HG02852 (cell line): ENCODE measurements at regions not wholly inside any gene's neighbourhood (a gene's known extent, or its start where the extent isn't known, plus 50 kb on each side); places are given as distances from the start of the nearest gene placed in this dataset.
"Not testable (repeated sequence)": the region's sequence is repeated elsewhere in the genome, so short reads cannot be mapped to it uniquely, and the experiment has no call there.

ENCODE experiments used
- ATAC-seq: cut with Tn5 transposase; IDR thresholded peaks from one replicate; pipeline ENCODE4 v1.9.1; 2021; ENCODE audit warnings: mild to moderate bottlenecking, moderate library complexity; ENCODE audit not compliant: unreplicated experiment

DNA sequence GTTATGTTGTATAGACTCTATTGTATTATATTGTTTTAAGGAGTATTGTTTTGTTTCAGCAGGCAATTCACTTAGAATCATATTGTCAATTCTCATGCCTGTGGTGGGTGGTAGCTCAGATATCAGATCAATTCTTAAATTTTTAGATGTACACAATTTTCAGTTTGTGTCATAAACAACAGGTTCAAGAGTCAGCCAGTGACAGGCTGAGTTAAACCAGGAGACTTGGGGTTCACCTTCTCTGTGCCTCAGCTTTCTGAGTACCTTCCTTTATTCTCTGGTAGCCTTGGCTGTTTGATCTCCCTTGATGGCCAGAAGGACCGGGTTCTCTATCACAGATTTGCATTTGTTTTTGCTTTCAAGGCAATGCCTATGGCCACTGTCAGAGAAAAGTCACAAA is 199.9 kb upstream of the KCNMB2 start:
- ATAC-seq = no peak

- ATAC-seq = no peak
Observed at GRCh38 chr3:178340506-178340905, 195.7 kb upstream of the KCNMB2 start.

DNA sequence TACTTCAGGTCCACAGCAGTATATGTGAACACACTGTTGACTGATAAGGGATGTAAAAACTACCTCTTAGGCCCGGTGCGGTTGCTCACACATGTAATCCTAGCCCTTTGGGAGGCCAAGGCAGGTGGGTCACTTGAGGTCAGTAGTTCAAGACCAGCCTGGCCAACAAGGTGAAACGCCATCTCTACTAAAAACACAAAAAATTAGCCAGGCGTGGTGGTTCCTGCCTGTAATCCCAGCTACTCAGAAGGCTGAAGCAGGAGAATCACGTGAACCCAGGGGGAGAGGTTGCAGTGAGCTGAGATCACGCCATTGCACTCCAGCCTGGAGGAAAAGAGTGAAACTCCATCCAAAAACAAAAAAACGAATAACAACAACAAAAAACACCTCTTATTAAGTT is 194.6 kb upstream of the KCNMB2 start:
- no peak for ATAC-seq

DNA sequence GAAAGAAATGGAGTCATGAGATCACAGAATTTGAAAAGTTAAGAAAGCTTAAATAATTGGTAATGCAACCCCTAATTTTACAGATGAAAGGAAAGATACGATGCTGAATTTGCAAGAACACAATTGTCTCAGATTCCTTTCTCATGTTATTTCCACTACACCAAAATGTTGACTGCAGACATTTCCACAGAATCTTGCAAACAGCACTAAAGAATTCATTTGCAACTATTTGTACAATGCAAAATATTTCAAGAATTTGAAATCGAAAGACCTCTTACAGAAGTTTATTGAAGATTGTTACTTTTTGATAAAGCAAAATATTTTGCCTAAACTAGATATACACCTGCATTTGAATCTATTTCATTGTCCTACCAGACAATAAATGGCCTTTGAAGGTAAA is 194.1 kb upstream of the KCNMB2 start:
- ATAC-seq = no peak

GRCh38 chr3:178343433-178344038 is 192.7 kb upstream of the KCNMB2 start:
- ATAC-seq = no peak

DNA sequence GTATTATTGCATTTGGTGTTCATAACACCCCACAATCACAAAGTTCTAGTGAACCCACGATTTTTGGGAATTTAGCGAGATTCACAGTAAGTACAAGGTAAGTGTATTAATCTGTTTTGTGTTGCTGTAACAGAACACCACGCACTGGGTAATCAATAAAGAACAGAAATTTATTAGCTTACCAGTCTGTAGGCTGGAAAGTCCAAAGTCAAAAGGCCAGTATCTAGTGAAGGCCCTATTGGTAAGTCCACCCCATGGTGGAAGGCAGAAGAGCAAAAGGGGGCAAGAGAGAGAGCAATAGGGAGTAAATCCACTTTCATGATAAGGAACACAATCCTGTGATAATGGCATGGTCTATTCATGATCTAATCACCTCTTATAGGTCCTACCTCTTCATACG is 190.3 kb upstream of the KCNMB2 start:
- no peak for ATAC-seq

DNA sequence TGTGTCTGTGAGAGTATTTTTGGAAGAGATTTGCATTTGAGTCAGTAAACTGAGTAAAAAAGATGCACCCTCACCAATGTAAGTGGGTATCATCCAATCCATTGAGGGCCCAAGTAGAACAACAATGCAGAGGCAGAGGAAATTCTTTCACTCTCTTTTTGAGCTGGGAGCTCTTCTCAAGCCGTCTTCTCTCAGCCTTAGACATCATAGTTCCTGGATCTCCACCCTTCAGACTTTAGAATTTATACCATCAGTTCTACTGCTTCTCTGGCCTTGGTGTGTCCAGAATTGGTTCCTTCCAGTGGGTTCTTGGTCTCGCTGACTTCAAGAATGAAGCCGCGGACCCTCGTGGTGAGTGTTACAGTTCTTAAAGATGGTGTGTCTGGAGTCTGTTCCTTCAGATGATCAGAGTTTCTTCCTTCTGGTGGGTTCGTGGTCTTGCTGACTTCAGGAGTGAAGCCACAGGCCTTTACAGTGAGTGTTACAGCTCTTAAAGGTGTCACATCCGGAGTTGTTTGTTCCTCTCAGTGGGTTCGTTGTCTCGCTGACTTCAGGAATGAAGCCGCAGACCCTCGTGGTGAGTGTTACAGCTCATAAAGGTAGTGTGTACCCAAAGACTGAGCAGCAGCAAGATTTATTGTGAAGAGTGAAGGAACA is 187.5 kb upstream of the KCNMB2 start:
- not testable (repeated sequence) for ATAC-seq

DNA sequence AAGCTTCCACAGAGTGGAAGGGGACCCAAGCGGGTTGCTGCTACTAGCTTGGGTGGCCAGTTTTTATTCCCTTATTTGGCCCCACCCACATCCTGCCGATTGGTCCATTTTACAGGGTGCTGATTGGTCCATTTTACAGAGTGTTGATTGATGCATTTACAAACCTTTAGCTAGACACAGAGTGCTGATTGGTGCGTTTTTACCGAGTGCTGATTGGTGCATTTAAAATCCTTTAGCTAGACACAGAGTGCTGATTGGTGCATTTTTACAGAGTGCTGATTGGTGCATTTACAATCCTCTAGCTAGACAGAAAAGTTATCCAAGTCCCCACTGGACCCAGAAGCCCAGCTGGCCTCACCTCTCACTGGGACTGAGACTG is 187.0 kb upstream of the KCNMB2 start:
- not testable (repeated sequence) for ATAC-seq

GRCh38 chr3:178350763-178351162 is 185.5 kb upstream of the KCNMB2 start:
- no peak for ATAC-seq

DNA sequence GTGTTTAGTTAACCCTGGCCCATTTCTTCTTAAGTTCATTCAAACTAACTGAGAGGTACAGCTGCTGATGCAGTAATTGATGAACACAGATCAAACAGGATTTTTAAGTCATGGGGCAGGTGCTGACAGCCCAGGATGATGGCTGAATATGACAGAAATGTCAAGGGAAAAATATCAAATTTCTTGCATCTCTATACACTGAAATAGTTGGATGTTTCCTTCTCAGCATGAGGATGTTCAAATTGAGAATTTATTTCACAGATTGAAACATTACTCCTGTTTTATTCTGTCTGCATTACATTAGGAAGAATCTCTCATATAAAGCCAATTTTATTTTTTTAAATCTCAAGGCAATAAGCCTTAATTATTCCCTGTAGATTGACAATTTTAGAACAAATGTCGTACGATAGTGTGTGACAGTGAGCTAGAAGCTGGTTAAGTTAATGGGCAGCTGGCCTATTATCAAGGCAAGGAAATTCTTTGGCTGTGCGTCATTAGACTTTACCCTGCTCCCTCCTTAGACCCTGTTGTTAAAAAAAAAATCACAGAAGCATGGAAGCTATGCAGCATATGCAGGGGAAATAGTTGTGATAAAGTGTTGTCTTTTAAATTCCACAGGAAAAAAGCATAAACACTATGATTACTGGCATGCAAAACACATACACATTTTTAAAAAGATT is 183.8 kb upstream of the KCNMB2 start:
- no peak for ATAC-seq

- no peak for ATAC-seq
Observed at GRCh38 chr3:178353006-178353694, 183.1 kb upstream of the KCNMB2 start.

GRCh38 chr3:178359728-178360127 is 176.5 kb upstream of the KCNMB2 start:
- ATAC-seq = no peak

DNA sequence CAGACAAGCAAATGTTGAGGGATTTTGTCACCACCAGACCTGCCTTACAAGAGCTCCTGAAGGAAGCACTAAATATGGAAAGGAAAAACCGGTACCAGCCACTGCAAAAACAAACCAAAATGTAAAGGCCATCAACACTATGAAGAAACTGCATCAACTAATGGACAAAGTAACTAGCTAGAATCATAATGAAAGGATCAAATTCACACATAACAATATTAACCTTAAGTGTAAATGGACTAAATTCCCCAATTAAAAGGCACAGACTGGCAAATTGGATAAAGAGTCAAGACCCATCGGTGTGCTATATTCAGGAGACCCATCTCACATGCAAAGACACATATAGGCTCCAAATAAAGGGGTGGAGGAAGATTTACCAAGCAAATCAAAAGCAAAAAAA is 173.2 kb upstream of the KCNMB2 start:
- ATAC-seq = not testable (repeated sequence)

DNA sequence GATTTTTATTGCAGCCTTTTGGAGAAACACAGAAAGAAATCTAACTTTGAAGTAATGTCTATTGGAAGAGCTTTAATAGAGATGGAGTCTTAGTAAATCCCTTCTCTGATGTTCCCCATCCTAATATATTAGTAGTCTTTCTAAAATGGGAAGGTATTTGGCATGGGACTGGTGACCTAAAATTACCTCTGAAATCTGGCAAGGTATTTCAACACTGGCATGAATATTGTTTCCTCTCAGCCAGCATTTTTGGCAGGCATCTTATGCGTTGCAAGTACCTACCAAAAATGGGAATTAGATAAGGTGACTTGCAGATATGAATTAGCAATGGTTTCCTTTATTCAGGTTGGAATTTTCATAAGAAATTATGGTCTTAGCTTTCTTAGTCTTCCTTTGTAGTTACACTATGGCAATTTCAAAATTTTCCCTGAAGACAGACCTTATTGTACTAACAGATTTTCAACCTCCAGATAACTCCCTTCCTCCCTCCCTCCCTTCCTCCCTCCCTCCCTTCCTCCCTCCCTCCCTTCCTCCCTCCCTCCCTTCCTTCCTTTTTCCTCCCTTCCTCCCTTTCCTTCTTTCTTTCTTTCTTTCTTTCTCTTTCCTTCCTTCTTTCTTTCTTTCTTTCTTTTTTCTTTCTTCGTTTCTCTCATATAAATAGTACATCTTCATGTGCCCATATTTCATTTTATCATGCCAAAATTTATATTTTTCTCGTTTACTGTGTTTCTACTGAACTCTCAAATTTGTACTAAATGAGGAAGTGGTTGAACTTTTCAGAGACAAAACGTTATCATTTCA is 168.2 kb upstream of the KCNMB2 start:
- no peak for ATAC-seq

GRCh38 chr3:178369006-178369405 is 167.2 kb upstream of the KCNMB2 start:
- ATAC-seq = no peak

- no peak for ATAC-seq
Observed at GRCh38 chr3:178369811-178370210, 166.4 kb upstream of the KCNMB2 start.

DNA sequence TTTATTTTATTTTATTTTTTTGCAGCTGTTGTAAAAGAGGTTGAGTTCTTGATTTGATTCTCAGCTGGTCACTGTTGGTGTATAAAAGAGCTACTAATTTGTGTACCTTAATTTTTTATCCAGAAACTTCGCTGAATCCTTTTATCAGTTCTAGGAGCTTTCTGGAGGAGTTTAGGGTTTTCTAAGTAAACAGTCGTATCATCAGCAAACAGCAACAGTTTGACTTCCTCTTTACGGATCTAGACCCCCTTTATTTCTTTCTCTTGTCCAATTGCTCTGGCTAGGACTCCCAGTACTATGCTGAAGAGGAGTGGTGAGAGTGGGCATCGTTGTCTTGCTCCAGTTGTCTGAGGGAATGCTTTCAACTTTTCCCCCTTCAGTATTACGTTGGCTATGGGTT is 165.8 kb upstream of the KCNMB2 start:
- no peak for ATAC-seq

DNA sequence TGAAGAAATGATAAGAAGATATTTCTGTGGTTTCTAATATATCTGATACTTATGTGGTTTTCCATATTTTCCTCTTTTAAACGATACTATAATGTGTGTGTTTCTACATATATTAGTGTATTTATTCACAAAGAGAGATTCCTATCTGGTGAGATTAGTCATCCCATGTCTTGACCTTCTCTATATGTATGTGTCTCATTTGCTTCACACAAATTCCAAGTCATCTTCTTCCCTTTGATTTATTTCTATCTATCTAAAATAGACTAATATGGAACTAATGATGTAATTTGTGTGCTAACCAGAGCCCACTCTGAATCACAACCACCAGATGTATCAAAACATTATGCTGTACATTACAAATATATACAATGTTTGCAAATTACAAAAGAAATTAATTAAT is 154.7 kb upstream of the KCNMB2 start:
- no peak for ATAC-seq

- no peak for ATAC-seq
Observed at GRCh38 chr3:178381971-178382448, 154.2 kb upstream of the KCNMB2 start.

GRCh38 chr3:178382449-178383061 is 153.7 kb upstream of the KCNMB2 start:
- no peak for ATAC-seq
